ENCODE measurements at regions not wholly inside any gene's neighbourhood (a gene's known extent, or its start where the extent isn't known, plus 50 kb on each side); places are given as distances from the start of the nearest gene placed in this dataset.

DNA sequence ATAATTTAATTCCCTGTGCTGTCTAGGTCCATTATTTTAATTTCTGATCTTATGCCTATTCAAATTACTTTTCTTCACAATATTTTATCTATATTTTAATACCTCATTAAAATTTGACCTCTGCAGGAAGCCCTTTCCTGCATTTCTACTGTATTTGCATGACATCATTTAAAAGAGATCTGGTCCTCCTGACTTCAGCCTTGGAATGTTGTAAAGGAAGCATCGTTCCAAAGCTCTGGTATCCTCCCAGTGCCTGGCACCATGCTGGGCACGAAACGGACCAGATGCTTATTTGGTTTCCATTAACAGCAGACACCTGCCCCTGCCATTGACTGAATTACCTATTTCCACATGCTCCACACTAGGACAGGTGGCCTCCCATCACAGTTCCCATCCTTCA, 247.5 kb downstream of the KLF6 start:
- no peak for DNase-seq

DNA sequence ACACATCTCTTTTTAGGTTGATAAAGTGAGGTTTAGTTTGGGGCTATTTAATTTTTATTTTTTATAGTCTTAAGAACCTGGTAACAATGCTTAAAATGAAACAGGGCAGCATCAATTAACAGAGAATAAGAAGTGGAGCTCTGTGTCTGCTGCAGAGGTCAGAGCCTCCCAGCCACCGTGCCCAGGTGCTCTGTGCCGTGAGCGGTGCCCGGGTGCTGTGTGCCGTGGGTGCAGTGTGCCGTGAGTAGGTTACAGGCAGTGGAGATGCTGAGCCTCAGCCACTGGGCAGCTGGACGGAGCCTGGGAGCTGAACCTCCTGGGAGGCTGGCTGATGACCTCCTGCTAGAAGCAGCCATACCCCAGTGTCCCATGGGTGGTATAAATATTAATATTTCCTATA, 250.0 kb downstream of the KLF6 start:
- DNase-seq = no peak

DNA sequence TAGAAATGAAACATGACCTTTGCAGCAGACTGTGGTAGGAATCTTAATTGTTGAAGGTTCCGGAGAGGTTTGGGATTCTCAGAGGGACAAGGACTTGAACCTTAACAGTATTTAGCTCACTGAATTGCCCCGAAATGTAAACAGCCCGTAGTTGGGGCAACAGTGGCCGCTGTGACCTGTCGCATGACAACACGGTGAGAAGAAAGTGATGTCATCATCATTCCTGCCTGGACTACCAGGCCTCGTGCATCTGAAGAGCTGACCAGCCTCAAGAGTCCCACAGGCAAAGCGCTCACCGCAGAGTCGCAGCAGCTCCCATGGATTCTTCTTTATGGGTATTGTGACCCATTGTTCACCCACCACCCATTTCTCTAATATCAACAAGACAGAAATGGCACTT, 250.6 kb downstream of the KLF6 start:
- DNase-seq = no peak

DNA sequence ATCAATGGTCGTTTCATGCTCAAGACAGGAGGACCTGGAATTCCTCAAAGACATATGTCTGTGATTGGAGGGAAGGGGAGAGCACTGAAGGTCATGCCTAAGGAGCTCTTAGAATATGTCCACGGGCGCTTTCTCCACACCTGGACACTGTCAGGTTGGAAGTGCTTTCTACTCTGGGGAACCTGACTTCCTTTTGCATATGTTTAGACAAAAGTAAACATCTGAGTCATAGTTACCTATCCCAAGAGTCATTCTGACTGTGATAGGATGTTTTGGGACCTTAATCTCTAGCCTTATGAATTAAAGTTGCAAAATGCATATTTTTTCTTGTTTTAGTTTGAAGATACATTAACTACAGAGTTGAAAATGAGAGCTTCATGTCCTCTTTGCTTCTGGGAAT, 251.7 kb downstream of the KLF6 start:
- DNase-seq = no peak

DNA sequence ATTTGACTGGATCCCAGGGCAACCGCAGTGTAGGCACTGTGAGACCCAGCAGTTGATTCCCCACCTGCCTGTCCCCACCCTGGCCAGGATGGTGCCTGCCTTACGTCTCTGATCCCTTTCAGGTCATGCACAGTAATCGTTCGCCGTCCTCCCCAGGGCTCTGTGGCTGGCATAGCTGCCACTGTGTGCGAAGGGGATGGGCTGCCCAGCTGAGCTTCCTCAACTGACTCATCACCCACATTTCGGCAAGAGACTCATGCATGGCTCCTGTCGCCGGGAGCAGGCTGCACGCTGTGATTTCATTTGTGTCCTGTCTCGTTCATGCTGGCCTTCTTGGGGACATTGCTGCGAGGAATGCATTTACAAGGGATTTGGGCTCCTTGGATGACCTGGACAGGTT, 252.4 kb downstream of the KLF6 start:
- no peak for DNase-seq

DNA sequence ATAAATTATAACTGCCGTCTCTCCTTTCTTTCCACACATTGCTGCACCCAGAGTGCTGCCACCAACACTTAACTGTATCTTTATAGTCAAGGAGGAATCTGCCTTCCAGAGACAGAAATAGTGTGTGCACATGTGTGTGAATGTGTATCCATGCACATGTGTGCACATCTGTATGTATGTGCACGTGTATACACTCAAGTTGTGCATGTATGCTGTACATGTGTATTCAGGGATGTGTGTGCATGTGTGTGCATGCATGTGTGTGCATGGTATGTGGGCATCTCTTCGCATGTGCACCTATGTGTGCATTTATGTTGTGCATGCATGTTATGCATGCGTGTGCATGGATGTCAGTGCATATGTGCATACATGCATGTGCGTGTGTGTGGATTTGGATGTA, 253.3 kb downstream of the KLF6 start:
- no peak for DNase-seq

DNA sequence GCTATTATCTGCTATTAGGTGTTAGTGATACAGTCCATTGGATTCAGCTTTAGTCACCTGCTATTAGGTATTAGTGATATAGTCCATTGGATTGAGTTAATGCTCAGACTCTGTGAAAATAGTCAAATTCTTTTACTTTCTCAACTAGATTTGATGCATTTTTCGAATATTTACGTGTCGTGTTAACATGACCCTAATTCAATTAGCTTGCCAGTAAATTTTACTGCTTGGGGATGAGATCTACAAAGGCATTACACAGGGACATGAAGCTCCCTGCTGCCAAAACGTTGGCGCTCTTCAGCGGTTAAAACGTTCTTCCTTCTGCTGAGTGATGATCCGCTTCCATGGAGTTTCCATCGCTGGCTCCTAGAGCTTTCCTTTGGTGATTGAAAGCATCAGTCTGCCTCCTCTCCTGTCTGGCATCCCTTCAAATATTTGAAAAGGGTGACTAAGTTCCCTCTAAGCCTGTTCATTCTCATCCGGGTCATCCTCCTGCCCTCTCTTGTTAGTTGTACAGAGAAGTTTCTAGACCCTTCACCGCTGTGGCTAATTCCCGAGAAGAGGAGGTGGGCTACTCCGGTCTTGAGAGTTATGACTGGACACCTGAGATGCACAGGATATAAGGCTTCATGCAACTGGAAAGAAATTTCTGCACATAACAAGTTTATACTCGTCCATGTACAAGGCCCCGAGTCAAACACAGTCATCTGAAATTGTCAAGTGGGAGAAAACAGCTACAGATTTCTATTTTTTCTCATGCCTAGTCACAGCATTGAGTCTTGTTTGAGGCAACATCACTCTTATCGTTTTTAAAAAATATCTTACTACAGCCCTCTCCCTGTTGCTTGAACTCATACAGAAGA, 254.0 kb downstream of the KLF6 start:
- no peak for DNase-seq

DNA sequence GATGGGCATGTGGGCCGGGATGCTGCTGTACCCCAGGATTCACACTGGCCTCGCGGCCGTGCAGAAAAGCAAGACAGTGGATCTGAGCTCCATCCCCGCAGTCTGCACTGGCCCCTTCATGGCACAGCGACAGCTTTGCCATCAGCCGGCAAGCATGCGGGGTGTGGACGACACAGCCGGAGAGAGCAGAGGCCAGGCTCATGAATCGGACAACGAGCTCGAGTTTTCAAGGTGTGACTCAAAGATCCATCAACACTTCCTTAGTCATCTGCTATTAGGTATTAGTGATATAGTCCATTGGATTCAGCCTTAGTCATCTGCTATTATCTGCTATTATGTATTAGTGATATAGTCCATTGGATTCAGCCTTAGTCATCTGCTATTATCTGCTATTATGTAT, 254.7 kb downstream of the KLF6 start:
- DNase-seq = no peak

DNA sequence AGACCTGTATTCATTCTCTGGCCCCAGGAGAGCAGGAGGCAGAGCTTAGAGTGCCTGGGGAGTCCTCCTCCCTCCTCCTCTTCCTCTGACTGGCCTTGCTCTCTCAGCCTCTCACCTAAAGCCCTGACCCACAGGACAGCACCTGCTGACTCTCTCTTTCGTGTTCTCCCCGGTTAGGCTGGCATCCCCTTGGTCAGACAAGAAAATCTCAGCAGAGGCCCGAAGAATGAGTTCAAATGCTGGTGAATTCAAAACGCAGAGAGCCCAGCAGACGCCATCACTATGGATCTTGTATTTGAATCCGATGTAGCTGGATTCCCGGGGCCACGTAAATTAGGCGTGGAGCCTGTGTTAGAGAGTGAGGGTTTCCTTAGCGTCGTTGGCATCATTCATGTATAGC, 255.3 kb downstream of the KLF6 start:
- DNase-seq = no peak

DNA sequence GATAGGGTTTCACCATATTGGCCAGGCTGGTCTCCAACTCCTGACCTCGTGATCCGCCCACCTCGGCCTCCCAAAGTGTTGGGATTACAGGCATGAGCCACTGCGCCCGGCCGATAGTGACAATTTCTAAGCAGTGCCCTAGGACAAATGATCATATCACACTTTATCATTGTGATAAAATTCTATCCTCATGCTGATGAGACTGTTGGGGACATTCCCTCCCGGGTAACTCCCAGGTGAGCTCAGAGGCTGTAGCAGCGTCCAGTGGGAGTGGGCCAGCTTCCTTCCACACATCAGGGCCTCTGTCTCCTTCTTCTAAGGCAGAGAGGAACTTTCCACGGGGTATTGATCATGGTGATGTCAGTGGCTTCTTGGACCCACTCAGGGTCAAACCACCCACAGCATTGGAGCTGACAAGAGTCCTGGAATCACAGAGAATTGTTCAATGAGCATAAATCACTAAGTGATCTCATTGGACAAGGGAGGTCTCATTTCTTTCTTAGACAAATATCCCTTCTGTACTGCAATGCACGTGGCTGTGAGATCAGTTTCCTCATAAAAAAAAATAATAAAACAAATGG, 256.1 kb downstream of the KLF6 start:
- no peak for DNase-seq

DNA sequence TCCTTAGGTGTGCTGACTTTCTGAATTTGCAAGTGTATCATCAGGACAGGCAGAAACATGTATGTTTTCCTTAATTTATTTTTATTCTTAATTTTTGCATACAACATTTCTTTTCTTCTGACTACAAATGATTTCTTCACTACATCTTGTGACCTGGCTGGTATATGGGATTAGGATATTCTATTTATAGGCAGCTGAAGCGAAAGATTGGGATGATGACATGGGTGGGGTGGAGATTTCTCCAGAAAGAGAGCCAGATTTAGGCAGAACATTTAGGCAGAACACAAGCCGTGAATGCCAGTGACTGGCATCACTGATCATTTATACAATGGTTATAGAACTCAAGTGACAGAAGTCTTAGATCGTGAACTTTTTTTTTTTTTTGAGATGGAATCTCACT, 256.7 kb downstream of the KLF6 start:
- no peak for DNase-seq

DNA sequence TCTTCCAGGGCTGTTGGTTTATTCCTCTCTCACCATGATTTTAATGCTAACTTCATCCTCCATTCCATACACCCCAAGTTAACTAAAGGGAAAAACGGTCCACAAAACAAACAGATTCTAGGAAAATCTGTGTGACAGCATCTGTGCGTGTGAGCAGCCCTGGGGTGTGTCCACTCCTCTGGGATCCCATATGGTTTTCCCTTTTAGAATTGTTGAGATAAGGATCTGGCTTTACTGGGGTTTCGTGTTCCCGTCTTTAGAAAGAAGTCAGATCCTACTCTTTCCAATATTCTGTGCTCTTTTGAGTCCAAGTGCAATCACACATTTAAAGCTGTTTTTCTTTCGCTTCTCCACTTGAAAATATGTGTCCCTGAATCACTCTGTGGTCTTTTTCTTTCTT, 257.1 kb downstream of the KLF6 start:
- DNase-seq = no peak

DNA sequence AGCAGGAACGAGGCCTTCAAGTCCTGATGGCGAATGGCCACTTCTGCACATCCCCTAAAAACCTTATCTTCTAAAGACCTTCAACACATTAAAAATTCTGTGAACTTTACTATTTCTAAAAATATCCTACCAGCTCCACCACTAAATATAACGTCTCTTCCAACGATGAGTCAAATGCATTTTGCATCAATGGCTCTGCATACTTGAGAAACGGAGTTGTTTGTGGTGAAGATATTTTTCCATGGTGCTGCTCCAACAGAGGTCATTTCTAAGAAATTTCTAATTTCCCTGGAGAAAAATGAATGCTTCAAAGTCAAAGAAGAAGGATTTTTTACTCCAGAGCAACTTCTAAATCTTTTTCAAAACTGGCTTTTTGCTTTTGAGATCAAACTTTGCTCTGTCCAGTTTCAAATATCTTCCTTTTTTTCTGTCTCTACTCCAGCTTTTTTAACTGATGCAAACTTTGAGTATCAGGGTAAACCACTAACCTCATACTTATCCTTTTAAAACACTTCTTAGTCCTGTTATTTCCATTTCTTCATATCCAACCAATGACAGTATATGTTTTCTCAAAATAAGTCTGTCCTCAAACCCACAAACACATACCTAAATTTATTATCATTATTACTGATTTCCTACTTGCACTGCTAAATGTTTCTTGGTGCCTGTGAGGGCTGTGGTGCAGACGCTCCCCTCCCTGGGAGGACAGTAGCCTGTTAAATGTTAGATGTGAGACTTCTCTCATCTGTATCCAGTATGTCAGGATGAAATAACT, 258.1 kb downstream of the KLF6 start:
- no peak for DNase-seq

DNA sequence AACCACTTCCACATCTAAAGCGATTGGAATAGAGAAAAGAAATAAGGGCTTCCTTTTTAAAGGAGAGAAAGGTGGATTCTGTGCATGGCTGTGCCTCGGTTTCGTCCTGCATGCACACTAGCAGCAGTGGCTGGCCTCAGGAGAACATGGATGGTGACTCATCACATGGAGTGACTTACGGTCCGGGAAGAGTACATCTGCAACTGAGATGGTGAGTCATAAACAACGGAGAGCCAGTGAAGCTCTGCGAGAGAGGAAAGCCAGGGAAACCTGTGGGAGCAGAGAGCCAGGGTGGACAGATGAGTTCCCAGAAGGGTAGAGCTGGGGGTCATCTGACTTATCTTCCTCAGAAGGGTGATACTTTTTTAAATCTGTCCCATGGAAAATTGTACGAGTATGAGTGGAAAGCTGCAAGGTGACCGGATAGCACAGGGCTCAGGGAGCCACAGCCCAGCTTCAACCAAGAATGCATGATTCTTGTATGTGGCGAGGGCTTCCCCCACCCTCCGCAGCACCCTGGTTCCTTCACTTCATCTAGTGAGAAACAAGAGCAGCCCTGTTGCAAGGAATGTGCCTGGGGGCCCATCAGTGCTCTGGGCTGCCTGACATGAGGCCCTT, 259.1 kb downstream of the KLF6 start:
- no peak for DNase-seq

DNA sequence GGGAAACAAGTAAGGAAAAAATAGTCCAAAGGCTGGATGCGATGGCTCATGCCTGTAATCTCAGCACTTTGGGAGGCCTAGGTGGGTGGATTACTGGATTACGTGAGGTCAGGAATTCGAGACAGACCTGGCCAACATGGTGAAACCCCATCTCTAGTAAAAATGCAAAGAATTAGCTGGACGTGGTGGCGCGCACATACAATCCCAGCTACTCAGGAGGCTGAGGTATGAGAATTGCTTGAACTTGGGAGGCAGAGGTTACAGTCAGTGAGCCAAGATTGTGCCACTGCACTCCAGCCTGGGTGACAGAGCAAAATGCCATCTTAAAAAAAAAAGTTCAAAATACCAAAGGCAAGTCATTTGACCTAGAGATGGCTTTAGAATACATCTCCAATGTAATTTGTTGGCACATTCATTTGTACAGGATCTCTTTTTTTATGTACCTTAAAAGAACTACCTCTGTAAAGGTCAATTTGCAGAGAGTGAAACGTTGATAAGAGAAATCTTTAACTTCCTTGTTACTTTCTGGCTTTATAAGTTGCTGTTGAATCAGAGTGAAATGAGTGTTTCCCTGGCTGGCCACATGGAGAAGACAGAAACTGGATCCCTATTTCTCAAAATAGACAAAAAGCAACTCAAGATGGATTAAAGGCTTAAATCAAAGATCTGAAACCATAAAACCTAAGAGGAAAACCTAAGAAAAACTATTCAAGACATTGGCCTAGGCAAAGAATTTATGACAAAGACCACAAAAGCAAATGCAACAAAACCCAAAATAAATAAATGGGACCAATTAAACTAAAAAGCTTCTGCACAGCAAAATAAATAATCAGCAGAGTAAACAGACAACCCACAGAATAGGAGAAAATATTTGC, 260.7 kb downstream of the KLF6 start:
- no peak for DNase-seq

DNA sequence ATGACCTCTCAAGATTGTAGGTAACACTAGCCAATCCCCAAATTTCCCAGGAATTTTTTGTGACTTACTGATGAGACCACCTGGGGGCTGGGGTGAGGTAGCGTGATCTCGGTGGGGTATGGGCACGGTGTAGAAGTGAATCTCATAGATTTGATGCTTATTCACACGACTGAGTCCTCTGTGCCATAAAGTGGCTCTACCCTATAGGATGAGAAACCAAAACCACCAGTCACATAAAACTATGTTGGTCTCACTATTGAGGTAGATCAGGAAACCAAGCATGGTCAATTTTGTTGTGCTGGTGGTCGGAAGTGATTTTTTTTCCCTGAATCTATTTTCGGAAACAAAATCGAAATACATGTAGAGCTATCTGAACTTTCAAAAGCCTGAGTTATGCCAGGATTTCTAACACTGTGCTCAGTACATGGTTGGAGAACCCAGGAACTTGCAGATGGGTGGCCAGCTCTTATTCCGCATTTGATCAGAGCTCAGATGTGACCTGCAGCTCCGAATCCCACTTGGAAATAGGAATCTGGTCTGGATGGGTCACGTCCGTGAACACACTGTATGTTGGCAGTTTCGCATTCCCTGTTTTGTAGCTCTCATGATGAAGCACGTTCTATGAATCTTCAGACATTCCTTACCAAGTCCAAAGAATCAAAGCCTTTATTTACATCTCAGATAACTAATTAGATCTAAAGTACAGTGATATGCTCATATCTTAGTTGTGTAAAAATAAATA, 261.5 kb downstream of the KLF6 start:
- DNase-seq = no peak

DNA sequence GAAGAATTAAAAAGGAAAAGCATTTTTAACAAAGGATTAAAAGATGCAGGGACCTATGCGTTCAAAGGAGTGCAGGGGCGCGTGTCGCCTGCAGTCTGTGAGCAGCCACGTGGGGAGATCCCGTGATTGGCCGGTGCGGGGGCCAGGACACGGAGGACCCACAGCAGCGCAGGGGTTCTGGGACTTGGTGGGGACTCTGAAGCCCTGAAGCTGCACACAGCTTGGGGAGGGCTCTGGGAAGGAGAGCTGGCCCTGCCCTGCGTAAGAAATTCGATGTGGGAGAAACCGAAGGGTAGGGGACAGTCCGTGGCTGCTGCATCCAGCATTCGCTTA, 268.1 kb downstream of the KLF6 start:
- DNase-seq = no peak

DNA sequence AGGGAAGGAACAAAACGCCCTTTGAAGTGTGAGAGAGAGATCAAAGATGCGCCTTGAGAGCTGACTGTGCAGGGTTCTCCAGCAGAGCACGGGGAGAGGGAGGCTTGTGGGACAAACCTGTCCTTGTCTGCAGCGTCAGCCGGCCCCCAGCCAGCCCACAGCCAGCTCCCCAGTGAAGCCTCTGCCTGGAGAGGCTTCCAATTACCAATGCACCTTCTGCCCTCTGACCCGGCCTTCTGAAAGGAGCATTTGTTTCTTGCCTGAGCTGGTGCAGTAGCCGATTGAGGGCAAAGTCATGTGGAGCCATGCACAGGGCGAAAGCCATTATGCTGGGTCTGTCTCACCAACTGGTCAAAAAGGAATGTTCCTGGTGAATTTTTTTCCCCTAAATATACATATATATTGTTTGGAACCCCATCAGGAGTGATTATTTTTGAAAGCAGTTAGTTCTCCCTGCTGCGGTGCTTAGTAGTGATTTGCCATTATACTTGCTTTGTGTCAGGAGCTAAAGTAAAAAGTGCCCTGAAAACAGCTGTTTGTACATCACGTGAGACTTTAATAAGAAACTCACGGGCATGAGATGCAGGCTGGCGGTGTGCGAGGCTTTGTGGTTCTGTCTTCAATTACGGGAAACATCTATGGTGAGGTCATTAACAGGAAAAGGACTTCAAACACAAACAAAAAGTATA, 268.6 kb downstream of the KLF6 start:
- DNase-seq = no peak

DNA sequence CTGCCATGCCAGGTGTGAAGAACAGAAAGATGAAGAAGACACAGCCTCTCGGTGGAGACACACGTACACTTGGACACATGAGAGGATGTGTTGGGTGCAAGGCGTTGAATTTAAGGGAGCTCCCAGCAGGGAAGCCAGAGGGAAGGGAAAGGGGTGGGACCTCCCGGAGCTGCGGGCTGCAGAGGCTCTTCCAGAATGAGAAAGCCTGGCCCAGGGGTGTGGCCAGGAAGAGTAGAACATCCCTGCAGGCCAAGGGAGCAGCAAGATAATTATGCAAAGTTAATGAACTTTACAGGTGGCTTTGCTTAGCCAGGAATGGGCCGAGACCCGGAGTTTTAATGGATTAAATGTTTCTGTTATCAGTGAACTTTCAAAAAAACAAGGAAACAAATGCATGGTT, 270.3 kb downstream of the KLF6 start:
- DNase-seq = no peak

DNA sequence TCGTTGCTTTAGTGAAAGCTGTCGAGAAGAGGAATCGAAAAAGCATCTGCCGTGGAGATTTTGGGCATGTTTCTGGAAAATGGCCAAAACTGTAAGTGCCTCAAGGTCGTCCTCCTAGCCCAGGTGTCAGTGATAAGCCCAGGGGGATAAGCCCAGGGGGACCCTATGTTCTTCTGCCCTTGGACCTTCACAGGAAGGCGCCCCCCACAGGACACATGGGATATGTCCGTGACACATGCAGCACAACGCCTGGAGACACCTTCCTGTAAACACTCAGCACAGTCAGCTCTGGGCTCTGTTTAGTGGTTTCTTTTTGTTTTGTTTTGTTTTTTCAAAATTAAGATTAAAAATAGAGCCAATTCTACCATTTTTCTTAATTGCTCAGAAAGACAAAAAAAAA, 272.7 kb downstream of the KLF6 start:
- DNase-seq = no peak

DNA sequence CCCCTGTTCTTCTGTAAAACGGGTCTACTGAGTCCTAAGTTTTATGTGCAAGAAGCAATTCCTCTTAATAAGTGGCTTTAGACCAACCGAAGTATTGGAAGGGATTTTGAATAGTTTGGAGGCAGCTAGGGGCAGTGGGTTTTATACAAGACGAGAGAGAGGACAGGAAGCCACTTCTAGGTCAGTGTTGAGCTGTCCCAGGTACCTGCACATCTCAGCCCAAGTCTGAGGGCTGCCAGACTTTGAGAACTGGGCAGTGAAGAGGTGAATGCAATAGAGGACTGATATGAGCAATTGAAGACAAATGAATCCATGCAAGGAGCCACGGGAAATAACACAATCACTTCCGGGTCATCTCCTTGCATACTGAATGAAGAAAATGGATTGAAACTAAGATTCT, 273.5 kb downstream of the KLF6 start:
- DNase-seq = no peak

All from activated CD8-positive, alpha-beta memory T cell treated with anti-CD3 and anti-CD28 coated beads, Interleukin-2, amount 50 U/mL, for 48 hours (primary cell).